Medulla oblongata (tissue), 1 donor: ENCODE measurements at regions not wholly inside any gene's neighbourhood (a gene's known extent, or its start where the extent isn't known, plus 50 kb on each side); places are given as distances from the start of the nearest gene placed in this dataset.
A peak's percentile ranks its signal among the peaks of the same experiment; 100 is the strongest.

Experiments
- DNase-seq: peaks from one replicate; pipeline ENCODE4 v3.0.0-alpha.2; 2015; ENCODE audit errors: extremely low spot score

- DNase-seq = peak; percentile 21
These were observed 273.4 kb downstream of the CSNK1G3 start for GRCh38 chr5:123785162-123786071.

- no peak for DNase-seq
These were observed 271.4 kb downstream of the CSNK1G3 start for GRCh38 chr5:123783421-123783820.

GRCh38 chr5:123778641-123779040 is 266.7 kb downstream of the CSNK1G3 start:
- no peak for DNase-seq

- no peak for DNase-seq
These were observed 264.8 kb downstream of the CSNK1G3 start for GRCh38 chr5:123776761-123777160.

GRCh38 chr5:123771715-123772114 is 259.7 kb downstream of the CSNK1G3 start:
- DNase-seq = no peak

GRCh38 chr5:123763201-123763600 is 251.2 kb downstream of the CSNK1G3 start:
- no peak for DNase-seq

GRCh38 chr5:123756816-123757215 is 244.8 kb downstream of the CSNK1G3 start:
- no peak for DNase-seq

- DNase-seq = peak; percentile 44
These were observed 244.3 kb downstream of the CSNK1G3 start for GRCh38 chr5:123756318-123756665.

GRCh38 chr5:123755653-123756317 is 243.8 kb downstream of the CSNK1G3 start:
- DNase-seq = peak; percentile 16

- peak; percentile 48 for DNase-seq
These were observed 242.9 kb downstream of the CSNK1G3 start for GRCh38 chr5:123754908-123755307.

- peak; percentile 26 for DNase-seq
These were observed 242.2 kb downstream of the CSNK1G3 start for GRCh38 chr5:123753937-123754891.

GRCh38 chr5:123753180-123753936 is 241.4 kb downstream of the CSNK1G3 start:
- no peak for DNase-seq

GRCh38 chr5:123752552-123753179 is 240.7 kb downstream of the CSNK1G3 start:
- peak; percentile 15 for DNase-seq

- DNase-seq = no peak
These were observed 239.7 kb downstream of the CSNK1G3 start for GRCh38 chr5:123751670-123752069.

GRCh38 chr5:123748239-123748638 is 236.3 kb downstream of the CSNK1G3 start:
- DNase-seq = no peak

- no peak for DNase-seq
These were observed 234.8 kb downstream of the CSNK1G3 start for GRCh38 chr5:123746683-123747360.

- DNase-seq = no peak
These were observed 232.1 kb downstream of the CSNK1G3 start for GRCh38 chr5:123743990-123744583.

- DNase-seq = no peak
These were observed 223.4 kb downstream of the CSNK1G3 start for GRCh38 chr5:123735384-123735783.

GRCh38 chr5:123732257-123732656 is 220.3 kb downstream of the CSNK1G3 start:
- no peak for DNase-seq

GRCh38 chr5:123722451-123722850 is 210.5 kb downstream of the CSNK1G3 start:
- DNase-seq = no peak
